Activated T-cell treated with anti-CD3 and anti-CD28 coated beads, Interleukin-2, amount 50 U/mL, for 24 hours (primary cell): ENCODE measurements at regions not wholly inside any gene's neighbourhood (a gene's known extent, or its start where the extent isn't known, plus 50 kb on each side); places are given as distances from the start of the nearest gene placed in this dataset.

ENCODE experiments used
- DNase-seq: peaks from one replicate; pipeline ENCODE4 v3.0.0-alpha.2; 2020
- H3K27ac Mint-ChIP-seq: 2 replicates; pipeline ENCODE4 v1.8.0; 2020; ENCODE audit warnings: mild to moderate bottlenecking, mixed read lengths
- H3K27me3 Mint-ChIP-seq: 2 replicates; pipeline ENCODE4 v1.8.0; 2020; ENCODE audit warnings: mixed read lengths
- H3K36me3 Mint-ChIP-seq: 2 replicates; pipeline ENCODE4 v1.8.0; 2020; ENCODE audit warnings: low read depth, mixed read lengths
- H3K4me1 Mint-ChIP-seq: 2 replicates; pipeline ENCODE4 v1.8.0; 2020; ENCODE audit warnings: low read depth, mixed read lengths
- H3K4me3 Mint-ChIP-seq: 2 replicates; pipeline ENCODE4 v1.8.0; 2020; ENCODE audit warnings: mild to moderate bottlenecking, moderate library complexity, mixed read lengths
- H3K9me3 Mint-ChIP-seq: 2 replicates; pipeline ENCODE4 v1.8.0; 2020; ENCODE audit warnings: mixed read lengths

DNA sequence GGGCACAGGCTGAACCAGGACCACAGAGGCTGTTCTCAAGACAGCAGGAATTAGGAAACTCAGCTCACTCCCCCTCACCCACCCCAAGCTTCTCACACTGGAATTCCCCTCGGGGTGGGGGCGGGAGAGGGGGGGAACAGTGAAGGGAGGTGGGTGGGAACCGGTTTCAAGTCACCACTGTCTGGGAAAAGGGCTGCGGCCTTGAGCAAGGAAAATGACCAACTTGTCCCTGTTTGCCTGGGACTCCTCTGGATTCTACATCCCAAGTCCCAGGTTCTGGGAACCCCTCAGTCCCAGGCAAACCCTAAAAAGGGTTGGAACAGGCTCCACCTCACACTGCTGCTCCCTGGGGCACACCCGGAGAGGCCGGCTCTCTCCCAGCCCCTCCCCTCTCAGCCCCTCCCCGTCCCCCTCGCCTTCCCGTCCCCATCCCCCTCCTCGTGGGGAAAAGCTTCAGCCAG, 230.7 kb downstream of the TFAP2C start:
- Mint-ChIP-seq H3K9me3 (no peaks in the 10 kb centered on the region), H3K27me3 (peaks cover 41% of the 10 kb centered on the region), H3K36me3 (no peaks in the 10 kb centered on the region), H3K4me3 (no peak overlapping the region), H3K27ac (no peak overlapping the region), H3K4me1 (no peaks in the 10 kb centered on the region)
- DNase-seq: no peak

DNA sequence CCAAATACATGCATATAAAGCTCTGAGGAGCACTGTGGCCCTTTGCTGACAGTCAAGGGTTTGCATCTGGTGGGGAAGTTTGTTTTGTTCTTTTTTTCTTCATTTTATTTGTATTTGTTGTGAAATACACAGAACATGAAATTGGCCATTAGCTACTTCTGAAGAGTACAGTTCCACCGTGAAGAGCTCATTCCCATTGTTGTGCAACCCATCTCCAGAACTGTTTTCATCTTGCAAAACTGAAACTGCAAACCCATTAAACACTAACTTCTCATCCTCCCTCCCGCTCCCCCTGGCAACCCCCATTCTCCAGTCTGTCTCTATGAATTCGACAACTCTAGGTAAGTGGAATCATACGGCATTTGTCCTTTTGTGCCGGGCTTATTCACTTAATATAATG, 231.3 kb downstream of the TFAP2C start:
- no peaks in the 10 kb centered on the region for H3K36me3 Mint-ChIP-seq
- no peak overlapping the region for H3K4me3 Mint-ChIP-seq
- no peak for DNase-seq
- H3K4me1 Mint-ChIP-seq: no peaks in the 10 kb centered on the region
- no peak overlapping the region for H3K27ac Mint-ChIP-seq
- H3K27me3 Mint-ChIP-seq: peaks cover 41% of the 10 kb centered on the region
- no peaks in the 10 kb centered on the region for H3K9me3 Mint-ChIP-seq

DNA sequence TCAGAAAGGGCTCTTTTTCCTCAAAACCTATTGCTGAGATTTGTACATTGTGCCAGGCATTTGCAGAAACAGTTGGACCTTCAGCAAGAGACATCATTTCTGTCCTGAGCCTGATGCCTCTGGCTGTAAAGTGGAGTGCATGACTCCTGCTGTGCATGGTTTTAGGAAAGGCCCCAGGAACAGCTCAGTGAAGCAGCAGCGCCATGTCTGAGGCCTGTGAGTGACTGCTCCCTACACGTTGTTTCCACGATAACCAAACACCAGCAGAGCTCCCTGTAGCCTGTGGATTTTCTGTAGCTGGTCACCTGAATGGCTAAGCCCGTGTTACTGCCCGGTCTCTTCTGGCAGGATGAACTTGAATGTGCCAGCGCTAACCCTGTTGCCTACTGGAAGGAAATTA, 232.5 kb downstream of the TFAP2C start:
- no peak overlapping the region for H3K27ac Mint-ChIP-seq
- H3K4me3 Mint-ChIP-seq: no peak overlapping the region
- no peaks in the 10 kb centered on the region for H3K9me3 Mint-ChIP-seq
- H3K4me1 Mint-ChIP-seq: no peaks in the 10 kb centered on the region
- no peak for DNase-seq
- no peaks in the 10 kb centered on the region for H3K36me3 Mint-ChIP-seq
- peaks cover 41% of the 10 kb centered on the region for H3K27me3 Mint-ChIP-seq

DNA sequence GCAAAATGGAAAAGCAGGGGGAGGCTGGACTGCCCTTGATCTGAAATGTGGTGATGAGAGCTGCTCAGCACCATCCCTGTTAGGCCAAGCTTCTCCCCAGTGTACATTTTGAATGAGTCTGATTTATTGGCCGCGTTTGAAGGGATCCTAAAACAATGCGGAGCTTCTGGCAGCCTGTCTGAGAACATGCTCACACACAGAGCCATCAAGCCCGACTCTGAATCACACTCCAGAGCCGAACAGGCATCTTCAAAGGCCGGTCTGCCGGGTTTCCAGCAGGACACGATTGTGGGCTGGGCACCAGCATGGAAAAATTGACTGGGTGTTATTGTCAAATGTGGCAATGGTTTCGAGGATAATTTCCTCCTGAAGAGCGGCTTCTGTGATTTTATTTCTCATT, 235.9 kb downstream of the TFAP2C start:
- Mint-ChIP-seq H3K4me3 (no peak overlapping the region), H3K36me3 (no peaks in the 10 kb centered on the region), H3K9me3 (no peaks in the 10 kb centered on the region), H3K4me1 (no peaks in the 10 kb centered on the region), H3K27me3 (peaks cover 41% of the 10 kb centered on the region), H3K27ac (no peak overlapping the region)
- no peak for DNase-seq

DNA sequence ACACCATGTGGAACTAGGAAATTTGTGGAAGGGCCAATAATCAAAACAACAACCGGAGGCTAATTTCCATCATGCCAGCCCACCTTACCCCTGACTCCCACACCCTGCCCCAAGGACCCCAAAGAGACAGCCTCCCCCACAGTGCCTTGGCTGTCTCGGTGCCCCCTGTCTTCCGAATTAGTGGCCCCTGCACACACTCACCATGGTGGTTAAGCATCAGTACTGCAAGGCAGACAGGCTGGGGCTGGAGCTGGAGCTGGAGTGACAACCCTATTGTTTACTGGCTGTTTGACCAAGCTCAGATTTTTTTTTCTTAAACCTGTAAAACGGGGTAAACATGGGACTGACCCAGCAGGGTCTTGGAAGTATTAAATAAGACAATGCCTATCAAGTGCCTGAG, 238.0 kb downstream of the TFAP2C start:
- DNase-seq: no peak
- Mint-ChIP-seq H3K4me1 (no peaks in the 10 kb centered on the region), H3K27ac (no peak overlapping the region), H3K27me3 (peaks cover 23% of the 10 kb centered on the region), H3K4me3 (no peak overlapping the region), H3K9me3 (no peaks in the 10 kb centered on the region), H3K36me3 (no peaks in the 10 kb centered on the region)

DNA sequence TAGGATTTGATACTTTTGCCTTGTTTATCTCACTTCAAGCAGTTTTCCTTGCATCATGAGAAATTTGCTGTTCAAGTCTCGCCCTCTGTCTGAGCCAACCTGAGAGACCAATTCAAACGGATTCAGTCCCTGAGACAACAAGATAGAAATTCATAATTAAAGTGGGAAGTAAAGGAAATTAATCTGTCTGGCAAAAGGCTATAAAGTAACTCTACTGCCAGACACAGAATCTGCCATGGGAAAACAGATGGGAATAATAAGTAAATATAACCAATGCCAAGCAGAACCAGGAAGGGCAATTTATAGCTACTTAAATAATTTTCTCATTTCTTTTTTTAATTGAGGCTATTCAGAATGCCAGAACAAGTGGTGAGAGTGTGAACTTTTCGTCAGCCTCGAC, 239.6 kb downstream of the TFAP2C start:
- H3K4me3 Mint-ChIP-seq: no peak overlapping the region
- no peak overlapping the region for H3K27ac Mint-ChIP-seq
- H3K27me3 Mint-ChIP-seq: peaks cover 11% of the 10 kb centered on the region
- H3K4me1 Mint-ChIP-seq: no peaks in the 10 kb centered on the region
- no peak for DNase-seq
- H3K36me3 Mint-ChIP-seq: no peaks in the 10 kb centered on the region
- no peaks in the 10 kb centered on the region for H3K9me3 Mint-ChIP-seq

DNA sequence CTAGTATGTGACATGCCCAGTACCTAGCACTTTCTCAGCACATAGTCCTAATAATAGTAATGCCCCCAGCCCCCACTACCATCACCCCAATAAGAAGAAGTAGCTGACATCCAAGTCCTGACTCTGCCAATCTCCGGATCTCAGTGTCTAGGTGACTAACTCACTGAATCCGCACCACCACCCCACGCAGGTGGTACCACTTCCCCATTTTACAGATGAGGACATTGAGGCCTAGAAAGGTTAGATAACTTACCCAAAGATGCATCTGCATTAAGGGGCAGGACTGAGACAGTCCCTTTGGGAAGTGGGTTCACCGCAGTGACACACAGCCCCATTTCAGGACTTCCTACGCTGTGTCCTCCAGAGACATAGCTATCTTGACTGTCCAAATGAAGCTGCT, 241.2 kb downstream of the TFAP2C start:
- no peaks in the 10 kb centered on the region for H3K4me1 Mint-ChIP-seq
- H3K27me3 Mint-ChIP-seq: peaks cover 3% of the 10 kb centered on the region
- no peak overlapping the region for H3K4me3 Mint-ChIP-seq
- no peak overlapping the region for H3K27ac Mint-ChIP-seq
- DNase-seq: no peak
- H3K36me3 Mint-ChIP-seq: no peaks in the 10 kb centered on the region
- H3K9me3 Mint-ChIP-seq: no peaks in the 10 kb centered on the region

DNA sequence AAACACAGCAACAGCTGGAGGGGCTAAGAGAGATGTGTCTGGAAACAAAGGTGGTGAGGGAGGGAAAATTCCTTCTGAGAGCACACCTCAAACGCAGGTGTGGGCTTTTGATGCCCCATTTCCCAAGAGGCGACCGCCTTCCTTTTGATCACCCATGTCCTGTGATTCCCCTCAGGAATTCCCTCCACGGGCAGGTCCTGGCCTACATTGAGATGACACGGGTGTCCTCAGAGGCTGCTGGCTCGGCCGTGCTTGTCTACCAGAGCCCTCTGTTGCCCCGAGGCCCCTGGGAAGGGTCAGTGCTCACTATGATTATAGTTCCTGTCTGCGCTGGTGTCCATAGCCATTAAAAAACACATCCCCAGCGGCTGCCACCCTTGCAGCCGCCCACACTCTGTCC, 242.6 kb downstream of the TFAP2C start:
- DNase-seq: no peak
- Mint-ChIP-seq H3K36me3 (no peaks in the 10 kb centered on the region), H3K27me3 (peaks cover 3% of the 10 kb centered on the region), H3K4me3 (no peak overlapping the region), H3K4me1 (no peaks in the 10 kb centered on the region), H3K9me3 (no peaks in the 10 kb centered on the region), H3K27ac (no peak overlapping the region)

DNA sequence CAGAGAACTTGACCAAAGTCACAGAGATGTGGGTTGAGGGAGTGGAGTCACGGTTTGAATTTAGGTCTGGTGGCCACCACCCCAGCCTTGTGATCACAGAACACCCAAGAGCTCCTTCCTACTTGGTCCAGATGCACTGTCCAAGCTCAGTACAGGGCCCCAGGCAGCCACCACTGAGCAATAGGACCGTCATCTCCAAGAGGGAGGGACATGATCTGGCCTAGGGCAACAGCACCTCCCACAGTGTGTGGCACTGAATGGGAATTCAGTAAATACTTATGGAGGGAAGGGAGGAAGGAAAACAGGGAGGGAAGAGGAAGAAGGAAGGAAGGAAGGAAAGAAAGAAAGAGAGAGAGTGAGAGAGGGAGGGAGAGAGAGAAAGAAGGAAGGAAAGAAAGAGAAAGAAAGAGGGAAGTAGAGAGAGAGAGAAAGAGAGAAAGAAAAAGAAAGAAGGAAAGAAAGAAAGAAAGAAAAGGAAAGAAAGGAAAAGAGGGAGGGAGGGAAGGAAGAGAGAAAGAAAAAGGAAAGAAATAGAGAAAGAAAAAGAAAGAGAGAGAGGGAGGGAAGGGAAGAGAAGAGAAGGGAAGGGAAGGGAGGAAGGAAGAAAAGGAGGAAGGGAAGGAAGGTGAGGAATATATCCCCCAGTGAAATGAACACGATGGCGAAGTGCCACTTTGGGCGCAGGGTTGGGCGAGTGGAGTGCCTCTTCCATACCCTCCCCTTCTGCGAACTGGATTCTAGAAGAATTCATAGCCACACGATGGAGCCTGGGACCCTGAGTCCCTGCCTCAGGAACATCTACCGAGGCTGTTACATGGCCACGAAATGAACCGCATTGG, 243.7 kb downstream of the TFAP2C start:
- no peaks in the 10 kb centered on the region for H3K36me3 Mint-ChIP-seq

DNA sequence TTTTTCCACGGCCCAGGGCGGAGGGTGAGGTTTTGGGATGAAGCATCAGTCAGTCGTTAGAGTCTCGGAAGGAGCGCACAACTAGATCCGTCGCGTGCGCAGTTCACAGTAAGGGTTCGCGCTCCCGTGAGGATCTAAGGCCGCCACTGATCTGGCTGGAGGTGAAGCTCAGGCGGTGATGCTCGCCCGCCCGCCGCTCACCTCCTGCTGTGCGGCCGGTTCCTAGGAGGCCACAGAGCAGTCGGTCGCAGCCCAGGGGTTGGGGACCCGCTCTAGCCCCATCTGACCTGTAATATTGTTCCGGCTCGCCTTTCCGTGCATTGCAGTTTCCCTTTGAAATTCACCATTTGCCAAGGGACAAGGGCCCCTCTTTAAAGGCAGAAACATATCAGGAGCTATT, 244.7 kb downstream of the TFAP2C start:
- H3K27me3 Mint-ChIP-seq: no peaks in the 10 kb centered on the region
- no peaks in the 10 kb centered on the region for H3K36me3 Mint-ChIP-seq
- H3K27ac Mint-ChIP-seq: no peak overlapping the region
- H3K9me3 Mint-ChIP-seq: no peaks in the 10 kb centered on the region
- no peak for DNase-seq
- H3K4me3 Mint-ChIP-seq: no peak overlapping the region
- H3K4me1 Mint-ChIP-seq: no peaks in the 10 kb centered on the region

More for the DNA sequence above, 243.7 kb downstream of the TFAP2C start:
- Mint-ChIP-seq H3K9me3 (no peaks in the 10 kb centered on the region), H3K27me3 (no peaks in the 10 kb centered on the region), H3K4me3 (no peak overlapping the region), H3K4me1 (no peaks in the 10 kb centered on the region), H3K27ac (no peak overlapping the region)
- DNase-seq: no peak

DNA sequence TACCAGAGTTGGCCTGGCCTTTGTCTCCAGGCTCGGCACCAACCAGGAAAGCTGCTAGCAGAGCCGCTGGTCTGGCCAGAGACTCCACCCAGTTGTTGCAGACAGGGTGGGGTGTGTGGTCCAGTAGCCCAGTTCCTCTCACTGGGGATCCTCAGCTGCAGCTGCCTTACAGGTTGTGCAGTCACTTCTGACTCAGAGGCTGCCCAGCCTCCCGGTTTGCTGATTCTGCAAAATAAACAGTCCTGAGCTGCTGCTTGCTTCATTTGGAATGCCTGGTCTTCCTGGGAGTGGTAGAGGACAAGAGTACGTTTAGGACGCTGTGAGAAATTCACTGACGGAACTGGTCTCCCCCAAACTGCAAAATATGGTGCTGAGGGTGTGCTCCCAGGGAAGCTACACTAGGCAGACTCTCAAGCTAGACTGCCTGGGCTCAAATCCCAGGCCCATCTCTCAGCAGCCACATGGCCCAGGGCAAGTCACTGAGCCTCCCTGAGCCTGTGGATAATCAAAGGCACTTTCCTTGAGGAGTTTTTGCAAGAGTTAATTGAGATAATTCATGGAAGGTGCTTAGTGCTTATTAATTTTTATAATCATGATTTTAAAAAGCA, 246.1 kb downstream of the TFAP2C start:
- H3K9me3 Mint-ChIP-seq: no peaks in the 10 kb centered on the region
- H3K36me3 Mint-ChIP-seq: no peaks in the 10 kb centered on the region
- no peak overlapping the region for H3K27ac Mint-ChIP-seq
- no peaks in the 10 kb centered on the region for H3K27me3 Mint-ChIP-seq
- no peaks in the 10 kb centered on the region for H3K4me1 Mint-ChIP-seq
- no peak for DNase-seq
- H3K4me3 Mint-ChIP-seq: no peak overlapping the region

DNA sequence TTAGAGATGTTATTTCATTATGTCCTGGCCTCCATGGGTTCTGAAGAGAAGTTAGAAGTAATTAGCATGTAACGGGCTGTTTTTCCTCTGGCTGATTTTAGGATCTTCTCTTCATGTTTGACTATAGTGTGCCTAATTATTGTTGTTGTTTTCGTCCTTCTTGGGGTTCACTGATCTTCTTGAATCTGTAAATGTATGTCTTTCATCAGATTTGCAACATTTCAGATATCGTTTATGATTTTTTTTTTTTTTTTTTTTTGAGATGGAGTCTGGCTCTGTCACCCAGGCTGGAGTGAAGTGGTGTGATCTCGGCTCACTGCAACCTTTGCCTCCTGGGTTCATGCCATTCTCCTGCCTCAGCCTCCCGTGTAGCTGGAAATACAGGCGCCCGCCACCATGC, 246.7 kb downstream of the TFAP2C start:
- no peak for DNase-seq
- Mint-ChIP-seq H3K36me3 (no peaks in the 10 kb centered on the region), H3K4me1 (no peaks in the 10 kb centered on the region), H3K27me3 (no peaks in the 10 kb centered on the region), H3K27ac (no peak overlapping the region), H3K4me3 (no peak overlapping the region), H3K9me3 (no peaks in the 10 kb centered on the region)

DNA sequence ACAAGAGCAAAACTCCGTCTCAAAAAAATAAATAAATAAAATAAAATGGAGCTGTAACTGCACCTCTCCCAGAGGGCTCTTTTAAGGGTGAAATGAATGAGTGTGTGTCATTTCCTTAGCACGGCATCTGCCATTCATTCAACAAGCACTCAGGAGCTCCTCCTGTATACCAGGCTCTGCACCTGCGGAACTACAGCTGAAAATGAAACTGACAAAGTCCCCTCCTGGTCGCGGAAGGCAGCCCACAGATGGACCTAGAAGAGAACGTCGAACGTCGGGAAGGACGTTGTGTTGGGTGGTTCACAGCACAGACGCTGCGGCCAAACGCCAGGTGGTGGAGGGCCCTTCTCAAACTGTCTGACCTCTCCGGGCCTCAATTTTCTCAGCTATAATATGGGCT, 256.4 kb downstream of the TFAP2C start:
- Mint-ChIP-seq H3K4me1 (no peaks in the 10 kb centered on the region), H3K27me3 (peaks cover 5% of the 10 kb centered on the region), H3K36me3 (no peaks in the 10 kb centered on the region), H3K4me3 (no peak overlapping the region), H3K27ac (no peak overlapping the region), H3K9me3 (peaks cover 2% of the 10 kb centered on the region)
- no peak for DNase-seq

DNA sequence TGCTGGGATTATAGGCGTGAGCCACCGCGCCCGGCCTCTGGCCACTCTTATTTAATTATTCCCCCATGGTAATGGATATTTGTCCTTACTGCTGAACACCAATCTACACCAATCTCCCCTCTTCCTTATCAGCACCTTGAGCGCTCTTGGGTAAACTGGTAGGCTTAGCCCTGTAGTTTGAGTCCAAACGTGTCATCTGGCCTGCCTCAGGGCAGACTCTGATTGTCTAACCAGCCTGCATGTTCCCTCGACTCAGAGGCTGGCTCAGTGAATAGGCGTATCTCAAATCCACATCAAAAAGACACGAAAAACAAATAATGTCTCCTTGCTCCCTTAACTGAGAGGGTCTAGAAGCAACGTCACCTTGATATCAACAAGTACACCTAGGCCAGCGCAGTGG, 260.9 kb downstream of the TFAP2C start:
- no peak overlapping the region for H3K27ac Mint-ChIP-seq
- H3K27me3 Mint-ChIP-seq: no peaks in the 10 kb centered on the region
- H3K9me3 Mint-ChIP-seq: no peaks in the 10 kb centered on the region
- no peak overlapping the region for H3K4me3 Mint-ChIP-seq
- no peaks in the 10 kb centered on the region for H3K36me3 Mint-ChIP-seq
- H3K4me1 Mint-ChIP-seq: peaks cover 8% of the 10 kb centered on the region
- DNase-seq: no peak

DNA sequence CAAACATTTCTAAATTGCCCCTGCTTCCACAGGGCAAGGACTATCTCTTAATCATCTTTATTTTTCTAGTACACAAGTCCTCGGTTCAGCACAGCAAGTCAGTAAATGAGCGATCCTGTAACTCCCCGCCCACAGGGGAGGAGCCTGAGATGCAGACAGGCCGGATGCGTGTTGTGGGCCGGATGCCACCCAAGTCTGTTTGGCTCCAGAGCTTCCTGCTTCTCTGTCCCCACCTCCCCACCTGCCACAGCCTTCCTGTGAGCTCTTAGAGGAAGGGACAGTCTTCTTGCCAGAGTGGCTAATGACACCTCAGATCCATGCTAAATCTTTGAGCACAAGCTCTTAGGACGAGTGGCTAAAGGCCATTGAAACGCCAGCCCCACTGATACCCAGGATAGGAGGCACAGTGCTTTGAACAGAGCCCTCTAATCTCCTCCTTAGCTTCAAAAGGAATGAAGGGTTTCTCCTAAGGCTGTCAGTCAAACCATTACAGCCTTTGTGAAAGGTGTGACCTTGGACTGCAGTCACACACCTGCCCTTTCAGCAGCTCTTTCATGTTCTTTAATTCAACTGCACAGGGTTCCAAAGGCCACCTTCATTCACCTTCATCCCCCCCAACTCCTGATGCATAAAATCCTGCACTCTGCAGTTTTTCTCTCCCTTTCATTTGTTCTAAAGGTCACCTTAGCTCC, 264.3 kb downstream of the TFAP2C start:
- H3K9me3 Mint-ChIP-seq: no peaks in the 10 kb centered on the region
- peak overlapping the region; percentile 13 for H3K27ac Mint-ChIP-seq
- H3K4me1 Mint-ChIP-seq: peaks cover 8% of the 10 kb centered on the region
- DNase-seq: no peak
- H3K36me3 Mint-ChIP-seq: no peaks in the 10 kb centered on the region
- H3K27me3 Mint-ChIP-seq: no peaks in the 10 kb centered on the region
- no peak overlapping the region for H3K4me3 Mint-ChIP-seq
